ENCODE measurements at regions not wholly inside any gene's neighbourhood (a gene's known extent, or its start where the extent isn't known, plus 50 kb on each side); places are given as distances from the start of the nearest gene placed in this dataset.

GRCh38 chr16:85400305-85401205 lies 212.6 kb upstream of the GSE1 start:
- intact Hi-C loops (cut with micrococcal nuclease; ENCODE audit: unreplicated experiment): no loop called here
- H3K4me1 ChIP-seq (ENCODE audit: control insufficient read depth, insufficient read depth, low read length): peaks cover 25% of the 10 kb centered on the region
- no peak overlapping the region for H3K4me3 ChIP-seq (ENCODE audit: low read depth in 2 of 2, low read length in 2 of 2)
- DNase-seq (ENCODE audit: low read depth, low spot score) (no peak), ATAC-seq (no peak)
- H3K27me3 ChIP-seq (ENCODE audit: control insufficient read depth, insufficient read depth, low read length): no peaks in the 10 kb centered on the region
- ChIA-PET CTCF (no interaction called here), POLR2A (no interaction called here)
- BruUV-seq (replicated peaks): TSS peak; percentile 86
- no peaks in the 10 kb centered on the region for H3K36me3 ChIP-seq (ENCODE audit: control insufficient read depth, insufficient read depth, low read length)
- H3K27ac ChIP-seq (ENCODE audit: low read length): no peak overlapping the region
- no peaks in the 10 kb centered on the region for H3K9me3 ChIP-seq (ENCODE audit: control insufficient read depth, insufficient read depth, low read depth, low read length)
- in situ Hi-C loops (cut with HindIII; ENCODE audit: low pct_unique_long_range_greater_than_20kb, low sequenced_read_pairs): no loop called here
- TF ChIP-seq POLR2AphosphoS5 (IDR thresholded peaks at IDR 0.05; ENCODE audit: low read depth, low read length) (no peak), SIN3A (IDR thresholded peaks at IDR 0.05; ENCODE audit: borderline replicate concordance, insufficient read depth, low read depth, low read length) (no peak), TCF7L2 (IDR thresholded peaks at IDR 0.05; ENCODE audit: low read depth, low read length) (no peak), CTCF (IDR thresholded peaks at IDR 0.05) (no peak), REST (IDR thresholded peaks at IDR 0.05; ENCODE audit: insufficient read depth in 1 of 2, low read depth in 2 of 2, low read length in 1 of 2) (no peak)

GRCh38 chr16:85401370-85401916 lies 211.7 kb upstream of the GSE1 start:
- no peaks in the 10 kb centered on the region for H3K36me3 ChIP-seq (ENCODE audit: control insufficient read depth, insufficient read depth, low read length)
- CTCF ChIA-PET: no interaction called here
- no TSS peak for BruUV-seq (replicated peaks)
- H3K27me3 ChIP-seq (ENCODE audit: control insufficient read depth, insufficient read depth, low read length): no peaks in the 10 kb centered on the region
- in situ Hi-C loops (cut with HindIII; ENCODE audit: low pct_unique_long_range_greater_than_20kb, low sequenced_read_pairs): no loop called here
- no peak for ATAC-seq
- no peak for TF ChIP-seq POLR2AphosphoS5 (IDR thresholded peaks at IDR 0.05; ENCODE audit: low read depth, low read length)
- H3K27ac ChIP-seq (ENCODE audit: low read length): no peak overlapping the region
- no peak for DNase-seq (ENCODE audit: low read depth, low spot score)
- H3K4me1 ChIP-seq (ENCODE audit: control insufficient read depth, insufficient read depth, low read length): peaks cover 18% of the 10 kb centered on the region
- intact Hi-C loops (cut with micrococcal nuclease; ENCODE audit: unreplicated experiment): no loop called here
- no peak overlapping the region for H3K4me3 ChIP-seq (ENCODE audit: low read depth in 2 of 2, low read length in 2 of 2)
- POLR2A ChIA-PET: no interaction called here
- H3K9me3 ChIP-seq (ENCODE audit: control insufficient read depth, insufficient read depth, low read depth, low read length): no peaks in the 10 kb centered on the region
